HCT116 (cell line): ENCODE measurements at regions not wholly inside any gene's neighbourhood (a gene's known extent, or its start where the extent isn't known, plus 50 kb on each side); places are given as distances from the start of the nearest gene placed in this dataset.
"Not testable (repeated sequence)": the region's sequence is repeated elsewhere in the genome, so short reads cannot be mapped to it uniquely, and the experiment has no call there.

Source experiments
- ATAC-seq: fragments of 200-7000 bp; cut with Tn5 transposase; 2 replicates; pipeline ENCODE4 v1.9.1; 2020; ENCODE audit warnings: mild to moderate bottlenecking, moderate library complexity
- BruUV-seq: library from RNA; stranded (reverse); fragments of 400-500 nt; replicated peaks from 2 replicates; lab custom pipeline; 2021; lab: Mats Ljungman, UMichigan
- CTCF ChIA-PET: fragments of 300-600 bp; sonication (Branson Sonifier 250); formaldehyde crosslinking; loops from one replicate; lab custom pipeline; 2021; ENCODE audit warnings: antibody characterized with exemption; lab: Charles Lee
- POLR2A ChIA-PET: fragments of 300-600, 350-600 bp; sonication (Branson Sonifier 250); formaldehyde crosslinking; loops from one replicate; lab custom pipeline; 2021; ENCODE audit warnings: antibody characterized with exemption; lab: Charles Lee
- RAD21 ChIA-PET, 2 experiments: fragments of 300-600 bp; sonication (Branson Sonifier 250); formaldehyde crosslinking; loops; one replicate each; lab custom pipeline; 2023; ENCODE audit warnings: low total read pairs in 2 of 2; ENCODE audit not compliant: uncharacterized antibody in 2 of 2, unreplicated experiment in 2 of 2, low non-redundant PET in 1 of 2; lab: Charles Lee
- DNase-seq: peaks from one replicate; pipeline ENCODE4 v3.0.0-alpha.2; 2010; ENCODE audit warnings: low read depth, low spot score
- H2AFZ ChIP-seq: fragments of 200-600 bp; shearing (Covaris generic), sonication (generic); 2 replicates; pipeline ENCODE4 v1.6.1; 2017; ENCODE audit warnings: low read depth, mixed run types, mixed read lengths, antibody characterized with exemption, low read length; ENCODE audit not compliant: poor library complexity, severe bottlenecking
- H3K27ac ChIP-seq: 2 replicates; pipeline ENCODE4 v1.5.1; 2012; ENCODE audit warnings: low read depth, low read length
- H3K27me3 ChIP-seq: fragments of 200-600 bp; sonication (generic); 2 replicates; pipeline ENCODE4 v1.6.1; 2016; ENCODE audit warnings: mixed run types, low read length, mixed read lengths; ENCODE audit not compliant: insufficient read depth
- H3K36me3 ChIP-seq, 2 experiments: fragments of 200-500 bp in 1 of 2; fragments of 200-600 bp in 1 of 2; sonication (Bioruptor generic) in 1 of 2; sonication (generic) in 1 of 2; 2 replicates each; pipeline versions ENCODE4 v1.5.1 to v1.6.1; 2014 to 2016; ENCODE audit warnings: low read length in 2 of 2, inconsistent platforms in 1 of 2, mixed read lengths in 1 of 2, mixed run types in 1 of 2; ENCODE audit not compliant: insufficient read depth in 2 of 2, control insufficient read depth in 1 of 2
- H3K4me1 ChIP-seq, 2 experiments: fragments of 200-600 bp in 1 of 2; sonication (generic) in 1 of 2; 2 replicates each; pipeline versions ENCODE4 v1.5.1 to v1.6.1; 2012 to 2017; ENCODE audit warnings: low read length in 2 of 2, inconsistent platforms in 1 of 2, mild to moderate bottlenecking in 1 of 2, mixed read lengths in 1 of 2, mixed run types in 1 of 2, moderate library complexity in 1 of 2; ENCODE audit not compliant: insufficient read depth in 2 of 2, control insufficient read depth in 1 of 2
- H3K4me2 ChIP-seq: fragments of 200-600 bp; sonication (generic); 2 replicates; pipeline ENCODE4 v1.6.1; 2017; ENCODE audit warnings: mixed run types, low read length, mixed read lengths
- H3K4me3 ChIP-seq, 2 experiments: fragments of 200-600 bp in 1 of 2; sonication (generic) in 1 of 2; replicated peaks in 1 of 2; 2 replicates each; pipeline ENCODE4 v1.5.1; 2011 to 2016; ENCODE audit warnings: low read length in 2 of 2, control low read depth in 1 of 2, low read depth in 1 of 2, mild to moderate bottlenecking in 1 of 2, mixed read lengths in 1 of 2, mixed run types in 1 of 2
- H3K79me2 ChIP-seq: fragments of 200-600 bp; sonication (generic); 2 replicates; pipeline ENCODE4 v1.6.1; 2017; ENCODE audit warnings: mild to moderate bottlenecking, mixed run types, low read length, moderate library complexity, mixed read lengths; ENCODE audit not compliant: insufficient read depth
- H3K9ac ChIP-seq: fragments of 200-600 bp; sonication (generic); 2 replicates; pipeline ENCODE4 v1.6.1; 2016; ENCODE audit warnings: low read length, mixed read lengths
- H3K9me2 ChIP-seq: fragments of 200-600 bp; sonication (generic), shearing (Covaris generic); 2 replicates; pipeline ENCODE4 v1.6.1; 2017; ENCODE audit warnings: mixed run types, mild to moderate bottlenecking, moderate library complexity; ENCODE audit not compliant: insufficient read depth
- H3K9me3 ChIP-seq, 2 experiments: fragments of 200-500 bp in 1 of 2; fragments of 200-600 bp in 1 of 2; sonication (Bioruptor generic) in 1 of 2; sonication (generic) in 1 of 2; 2 replicates each; pipeline ENCODE4 v1.6.1; 2014 to 2017; ENCODE audit warnings: low read length in 2 of 2, mixed read lengths in 2 of 2, inconsistent platforms in 1 of 2, low read depth in 1 of 2, mild to moderate bottlenecking in 1 of 2, mixed run types in 1 of 2, moderate library complexity in 1 of 2; ENCODE audit not compliant: control insufficient read depth in 1 of 2, insufficient read depth in 1 of 2
- H4K20me1 ChIP-seq: fragments of 200-600 bp; sonication (generic), shearing (Covaris generic); 2 replicates; pipeline ENCODE4 v1.6.1; 2017; ENCODE audit warnings: mixed run types, mild to moderate bottlenecking, moderate library complexity; ENCODE audit not compliant: insufficient read depth
- CEBPB ChIP-seq: IDR thresholded peaks from 2 replicates; pipeline ENCODE4 v1.6.1; 2012; ENCODE audit warnings: low read depth
- EGR1 ChIP-seq: IDR thresholded peaks from 2 replicates; pipeline ENCODE4 v1.6.1; 2012; ENCODE audit warnings: low read depth
- ELF1 ChIP-seq: IDR thresholded peaks from 2 replicates; pipeline ENCODE4 v1.6.1; 2012; ENCODE audit warnings: low read depth, borderline replicate concordance
- EZH2 ChIP-seq: fragments of 200-600 bp; sonication (generic); IDR thresholded peaks from 2 replicates; pipeline ENCODE4 v1.6.1; 2017; ENCODE audit warnings: antibody characterized with exemption, mixed run types
- FOSL1 ChIP-seq: IDR thresholded peaks from 2 replicates; pipeline ENCODE4 v1.6.1; 2012; ENCODE audit warnings: low read depth
- JUND ChIP-seq: IDR thresholded peaks from 2 replicates; pipeline ENCODE4 v1.6.1; 2012
- POLR2A ChIP-seq: IDR thresholded peaks from 2 replicates; pipeline ENCODE4 v1.7.0; 2011; ENCODE audit warnings: borderline replicate concordance; ENCODE audit not compliant: insufficient read depth, insufficient read length; ENCODE audit errors: extremely low read depth
- POLR2AphosphoS5 ChIP-seq: IDR thresholded peaks from 2 replicates; pipeline ENCODE4 v1.6.1; 2011; ENCODE audit warnings: mild to moderate bottlenecking, low read depth, low read length, moderate library complexity
- RAD21 ChIP-seq: IDR thresholded peaks from 2 replicates; pipeline ENCODE4 v1.6.1; 2012; ENCODE audit warnings: low read depth, mild to moderate bottlenecking
- SIN3A ChIP-seq: IDR thresholded peaks from 2 replicates; pipeline ENCODE4 v1.6.1; 2012; ENCODE audit warnings: low read depth
- YY1 ChIP-seq: IDR thresholded peaks from 2 replicates; pipeline ENCODE4 v1.6.1; 2011; ENCODE audit warnings: low read length, low read depth, moderate library complexity, mild to moderate bottlenecking; ENCODE audit not compliant: insufficient replicate concordance; ENCODE audit errors: extremely low read depth
- ZFX ChIP-seq: fragments of 450-650 bp; IDR thresholded peaks from 2 replicates; pipeline ENCODE4 v1.6.1; 2017
- ZNF274 ChIP-seq: fragments of 200-500 bp; sonication (Bioruptor generic); IDR thresholded peaks from 2 replicates; pipeline ENCODE4 v1.6.1; 2014; ENCODE audit warnings: mild to moderate bottlenecking, low read depth, low read length, inconsistent platforms
- intact Hi-C: fragments of 100-400 bp; cut with micrococcal nuclease; formaldehyde crosslinking; loops from 2 replicates; pipeline ENCODE4 v1.10.0; 2022
- TF ChIP-seq, protein P1 (sequence below): IDR thresholded peaks from 2 replicates; pipeline ENCODE4 v1.6.1; 2012
- TF ChIP-seq, protein P2 (sequence below): IDR thresholded peaks from 2 replicates; pipeline ENCODE4 v1.6.1; 2012; ENCODE audit warnings: low read depth
- TF ChIP-seq, protein P3 (sequence below): IDR thresholded peaks from 2 replicates; pipeline ENCODE4 v1.6.1; 2012
- TF ChIP-seq, protein P4 (sequence below), 3 experiments: fragments of 200-600 bp in 1 of 3; sonication (generic) in 1 of 3; IDR thresholded peaks in 2 of 3; conservative IDR thresholded peaks in 1 of 3; 2 replicates each; pipeline ENCODE4 v1.5.1; 2012 to 2017; ENCODE audit warnings: low read depth in 2 of 3, low read length in 2 of 3, antibody characterized with exemption in 1 of 3, borderline replicate concordance in 1 of 3, control low read depth in 1 of 3, mild to moderate bottlenecking in 1 of 3, mixed read lengths in 1 of 3, mixed run types in 1 of 3, moderate library complexity in 1 of 3; ENCODE audit not compliant: insufficient read depth in 1 of 3

DNA sequence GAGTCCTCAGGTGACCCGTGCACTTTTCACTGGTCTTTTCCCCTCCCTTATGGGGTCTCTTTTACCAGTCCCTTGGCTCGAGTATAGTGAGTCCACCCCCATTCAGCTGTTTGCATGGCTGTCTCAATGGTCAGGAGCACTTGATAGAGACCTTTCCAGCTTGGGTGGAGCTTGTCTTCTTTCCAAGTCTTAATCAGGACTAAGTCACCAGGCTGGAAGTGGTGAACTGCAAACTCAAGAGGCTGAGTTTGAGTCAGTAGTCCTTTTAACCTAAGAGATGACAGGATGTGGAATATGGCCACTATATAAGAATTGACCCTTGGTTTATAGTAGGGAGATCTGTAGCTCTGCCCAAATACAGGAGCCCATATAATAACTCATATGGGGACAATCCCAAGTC, 279.7 kb downstream of the PYDC2 start:
- H3K9me2 ChIP-seq = no peaks in the 10 kb centered on the region
- RAD21 ChIA-PET = no interaction called here
- CTCF ChIA-PET = no interaction called here
- no peak for DNase-seq
- TF ChIP-seq ZFX (no peak), EGR1 (no peak), RAD21 (no peak), SIN3A (no peak), ELF1 (no peak), FOSL1 (no peak), POLR2AphosphoS5 (no peak), POLR2A (no peak), ZNF274 (no peak), CEBPB (no peak), YY1 (no peak), JUND (no peak), EZH2 (no peak)
- TF ChIP-seq, protein P1, sequence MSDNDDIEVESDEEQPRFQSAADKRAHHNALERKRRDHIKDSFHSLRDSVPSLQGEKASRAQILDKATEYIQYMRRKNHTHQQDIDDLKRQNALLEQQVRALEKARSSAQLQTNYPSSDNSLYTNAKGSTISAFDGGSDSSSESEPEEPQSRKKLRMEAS = no peak
- TF ChIP-seq, protein P2, sequence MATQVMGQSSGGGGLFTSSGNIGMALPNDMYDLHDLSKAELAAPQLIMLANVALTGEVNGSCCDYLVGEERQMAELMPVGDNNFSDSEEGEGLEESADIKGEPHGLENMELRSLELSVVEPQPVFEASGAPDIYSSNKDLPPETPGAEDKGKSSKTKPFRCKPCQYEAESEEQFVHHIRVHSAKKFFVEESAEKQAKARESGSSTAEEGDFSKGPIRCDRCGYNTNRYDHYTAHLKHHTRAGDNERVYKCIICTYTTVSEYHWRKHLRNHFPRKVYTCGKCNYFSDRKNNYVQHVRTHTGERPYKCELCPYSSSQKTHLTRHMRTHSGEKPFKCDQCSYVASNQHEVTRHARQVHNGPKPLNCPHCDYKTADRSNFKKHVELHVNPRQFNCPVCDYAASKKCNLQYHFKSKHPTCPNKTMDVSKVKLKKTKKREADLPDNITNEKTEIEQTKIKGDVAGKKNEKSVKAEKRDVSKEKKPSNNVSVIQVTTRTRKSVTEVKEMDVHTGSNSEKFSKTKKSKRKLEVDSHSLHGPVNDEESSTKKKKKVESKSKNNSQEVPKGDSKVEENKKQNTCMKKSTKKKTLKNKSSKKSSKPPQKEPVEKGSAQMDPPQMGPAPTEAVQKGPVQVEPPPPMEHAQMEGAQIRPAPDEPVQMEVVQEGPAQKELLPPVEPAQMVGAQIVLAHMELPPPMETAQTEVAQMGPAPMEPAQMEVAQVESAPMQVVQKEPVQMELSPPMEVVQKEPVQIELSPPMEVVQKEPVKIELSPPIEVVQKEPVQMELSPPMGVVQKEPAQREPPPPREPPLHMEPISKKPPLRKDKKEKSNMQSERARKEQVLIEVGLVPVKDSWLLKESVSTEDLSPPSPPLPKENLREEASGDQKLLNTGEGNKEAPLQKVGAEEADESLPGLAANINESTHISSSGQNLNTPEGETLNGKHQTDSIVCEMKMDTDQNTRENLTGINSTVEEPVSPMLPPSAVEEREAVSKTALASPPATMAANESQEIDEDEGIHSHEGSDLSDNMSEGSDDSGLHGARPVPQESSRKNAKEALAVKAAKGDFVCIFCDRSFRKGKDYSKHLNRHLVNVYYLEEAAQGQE = no peak
- TF ChIP-seq, protein P3, sequence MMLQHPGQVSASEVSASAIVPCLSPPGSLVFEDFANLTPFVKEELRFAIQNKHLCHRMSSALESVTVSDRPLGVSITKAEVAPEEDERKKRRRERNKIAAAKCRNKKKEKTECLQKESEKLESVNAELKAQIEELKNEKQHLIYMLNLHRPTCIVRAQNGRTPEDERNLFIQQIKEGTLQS = no peak
- TF ChIP-seq, protein P4, sequence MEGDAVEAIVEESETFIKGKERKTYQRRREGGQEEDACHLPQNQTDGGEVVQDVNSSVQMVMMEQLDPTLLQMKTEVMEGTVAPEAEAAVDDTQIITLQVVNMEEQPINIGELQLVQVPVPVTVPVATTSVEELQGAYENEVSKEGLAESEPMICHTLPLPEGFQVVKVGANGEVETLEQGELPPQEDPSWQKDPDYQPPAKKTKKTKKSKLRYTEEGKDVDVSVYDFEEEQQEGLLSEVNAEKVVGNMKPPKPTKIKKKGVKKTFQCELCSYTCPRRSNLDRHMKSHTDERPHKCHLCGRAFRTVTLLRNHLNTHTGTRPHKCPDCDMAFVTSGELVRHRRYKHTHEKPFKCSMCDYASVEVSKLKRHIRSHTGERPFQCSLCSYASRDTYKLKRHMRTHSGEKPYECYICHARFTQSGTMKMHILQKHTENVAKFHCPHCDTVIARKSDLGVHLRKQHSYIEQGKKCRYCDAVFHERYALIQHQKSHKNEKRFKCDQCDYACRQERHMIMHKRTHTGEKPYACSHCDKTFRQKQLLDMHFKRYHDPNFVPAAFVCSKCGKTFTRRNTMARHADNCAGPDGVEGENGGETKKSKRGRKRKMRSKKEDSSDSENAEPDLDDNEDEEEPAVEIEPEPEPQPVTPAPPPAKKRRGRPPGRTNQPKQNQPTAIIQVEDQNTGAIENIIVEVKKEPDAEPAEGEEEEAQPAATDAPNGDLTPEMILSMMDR (IDR thresholded peaks at IDR 0.05 in 2 of 3, conservative IDR thresholded peaks at IDR 0.05 in 1 of 3; ENCODE audit: borderline replicate concordance in 1 of 3, insufficient read depth in 1 of 3, low read depth in 2 of 3, low read length in 2 of 3) = no peak
- TF ChIP-seq, all 23 proteins: peak for 0
- no peaks in the 10 kb centered on the region for H3K9me3 ChIP-seq
- H3K4me3 ChIP-seq = no peak overlapping the region
- ATAC-seq = no peak
- intact Hi-C loops = no loop called here
- H3K4me2 ChIP-seq = no peak overlapping the region
- H3K27me3 ChIP-seq = no peaks in the 10 kb centered on the region
- BruUV-seq = no TSS peak
- no peak overlapping the region for H3K9ac ChIP-seq
- no peak overlapping the region for H2AFZ ChIP-seq
- no peaks in the 10 kb centered on the region for H3K4me1 ChIP-seq
- H3K36me3 ChIP-seq = no peaks in the 10 kb centered on the region
- no peak overlapping the region for H3K27ac ChIP-seq
- H4K20me1 ChIP-seq = no peaks in the 10 kb centered on the region
- no peaks in the 10 kb centered on the region for H3K79me2 ChIP-seq
- POLR2A ChIA-PET = no interaction called here

DNA sequence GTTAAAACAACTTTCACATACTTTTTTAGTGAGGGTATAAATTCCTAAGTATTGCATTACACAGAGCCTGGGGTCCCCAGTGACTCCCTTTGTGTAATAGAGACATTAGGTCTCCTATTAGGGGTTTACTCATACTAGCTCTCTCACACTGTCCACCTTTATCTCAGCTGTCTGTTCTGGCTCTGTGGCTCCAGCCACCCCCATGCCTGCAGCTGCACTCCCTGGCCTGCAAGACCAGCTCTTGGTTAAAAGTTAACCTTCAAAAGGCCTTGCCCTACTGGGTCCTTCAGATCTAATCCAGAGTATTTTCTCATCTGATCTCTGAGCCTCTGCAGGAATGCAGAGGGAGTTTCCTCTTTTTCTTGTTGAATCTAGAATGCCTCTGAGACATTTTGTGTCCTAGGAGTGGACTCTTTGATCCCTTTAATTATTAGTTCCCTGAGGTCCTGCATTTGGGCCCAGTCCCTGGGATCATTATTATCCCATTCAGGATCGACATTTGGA, 280.9 kb downstream of the PYDC2 start:
- RAD21 ChIA-PET = not testable (repeated sequence)

More for the DNA sequence above, 280.9 kb downstream of the PYDC2 start:
- H3K9me2 ChIP-seq, DNase-seq, H3K9ac ChIP-seq, ATAC-seq, CTCF ChIA-PET, H3K27ac ChIP-seq, POLR2A ChIA-PET, H4K20me1 ChIP-seq, H2AFZ ChIP-seq, H3K4me1 ChIP-seq, H3K4me2 ChIP-seq, H3K36me3 ChIP-seq, intact Hi-C loops, H3K79me2 ChIP-seq, BruUV-seq, H3K27me3 ChIP-seq, H3K4me3 ChIP-seq, H3K9me3 ChIP-seq: not testable (repeated sequence)
